ENCODE measurements at regions not wholly inside any gene's neighbourhood (a gene's known extent, or its start where the extent isn't known, plus 50 kb on each side); places are given as distances from the start of the nearest gene placed in this dataset.

DNA sequence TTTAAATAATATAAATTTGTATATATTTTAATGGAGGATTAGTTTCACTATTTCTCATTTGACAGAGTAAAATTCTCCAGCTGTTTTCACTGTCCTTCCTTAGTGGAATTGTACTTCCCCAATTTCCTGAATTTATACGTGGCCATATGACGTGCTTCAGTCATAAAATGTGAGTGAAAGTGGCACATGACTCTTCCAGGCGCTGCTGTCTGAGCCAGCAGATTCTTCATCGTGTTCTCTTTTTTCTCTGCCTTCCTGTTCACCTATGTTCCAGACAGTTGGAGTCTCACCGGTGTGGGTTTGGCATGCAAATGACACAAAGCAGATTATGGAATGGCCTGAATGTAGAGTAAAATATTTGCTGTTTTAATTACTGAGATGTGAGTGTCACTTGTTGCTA lies 684.1 kb downstream of the SEMA5A start:
- H3K4me3 Mint-ChIP-seq: no peak overlapping the region
- CTCF ChIA-PET: no interaction called here
- no peak for DNase-seq
- POLR2A ChIA-PET: no interaction called here
- H3K9me3 Mint-ChIP-seq (ENCODE audit: insufficient read depth): no peaks in the 10 kb centered on the region
- H3K27ac Mint-ChIP-seq: no peak overlapping the region
- ATAC-seq: no peak
- H3K36me3 Mint-ChIP-seq (ENCODE audit: low read depth): no peaks in the 10 kb centered on the region
- H3K4me1 Mint-ChIP-seq (ENCODE audit: low read depth): no peaks in the 10 kb centered on the region
- no peaks in the 10 kb centered on the region for H3K27me3 Mint-ChIP-seq (ENCODE audit: low read depth)

DNA sequence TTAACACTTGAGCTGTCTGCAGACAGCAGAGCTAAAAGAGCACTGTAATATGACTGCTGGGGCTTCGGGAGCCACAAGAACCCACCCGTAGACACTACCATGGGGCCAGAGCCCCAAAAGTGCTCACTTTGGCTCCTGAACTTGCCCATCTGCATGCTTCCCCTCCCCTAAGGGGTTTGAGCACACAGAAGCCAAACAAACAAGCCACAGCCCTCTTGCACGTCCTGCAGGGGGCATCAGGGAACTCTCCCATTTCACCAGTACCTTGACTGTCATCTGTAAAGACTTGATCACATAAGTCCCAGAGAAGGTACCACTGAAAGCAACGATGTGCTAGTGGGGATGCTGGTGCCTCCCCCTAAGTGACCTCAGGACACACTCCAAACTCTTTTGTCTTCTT lies 681.8 kb downstream of the SEMA5A start:
- H3K4me3 Mint-ChIP-seq: no peak overlapping the region
- ATAC-seq: no peak
- no peak for DNase-seq
- H3K27ac Mint-ChIP-seq: no peak overlapping the region
- ChIA-PET POLR2A (no interaction called here), CTCF (no interaction called here)
- H3K36me3 Mint-ChIP-seq (ENCODE audit: low read depth): no peaks in the 10 kb centered on the region
- no peaks in the 10 kb centered on the region for H3K4me1 Mint-ChIP-seq (ENCODE audit: low read depth)
- H3K27me3 Mint-ChIP-seq (ENCODE audit: low read depth): no peaks in the 10 kb centered on the region
- no peaks in the 10 kb centered on the region for H3K9me3 Mint-ChIP-seq (ENCODE audit: insufficient read depth)

GRCh38 chr5:8865266-8865665 lies 680.6 kb downstream of the SEMA5A start:
- DNase-seq (no peak), ATAC-seq (no peak)
- no peak overlapping the region for H3K4me3 Mint-ChIP-seq
- no peaks in the 10 kb centered on the region for H3K36me3 Mint-ChIP-seq (ENCODE audit: low read depth)
- ChIA-PET CTCF (no interaction called here), POLR2A (no interaction called here)
- H3K27me3 Mint-ChIP-seq (ENCODE audit: low read depth): no peaks in the 10 kb centered on the region
- no peaks in the 10 kb centered on the region for H3K4me1 Mint-ChIP-seq (ENCODE audit: low read depth)
- no peaks in the 10 kb centered on the region for H3K9me3 Mint-ChIP-seq (ENCODE audit: insufficient read depth)
- no peak overlapping the region for H3K27ac Mint-ChIP-seq

- POLR2A ChIA-PET: no interaction called here
- H3K4me3 Mint-ChIP-seq: no peak overlapping the region
Observed at GRCh38 chr5:8865686-8866374, 680.0 kb downstream of the SEMA5A start.

DNA sequence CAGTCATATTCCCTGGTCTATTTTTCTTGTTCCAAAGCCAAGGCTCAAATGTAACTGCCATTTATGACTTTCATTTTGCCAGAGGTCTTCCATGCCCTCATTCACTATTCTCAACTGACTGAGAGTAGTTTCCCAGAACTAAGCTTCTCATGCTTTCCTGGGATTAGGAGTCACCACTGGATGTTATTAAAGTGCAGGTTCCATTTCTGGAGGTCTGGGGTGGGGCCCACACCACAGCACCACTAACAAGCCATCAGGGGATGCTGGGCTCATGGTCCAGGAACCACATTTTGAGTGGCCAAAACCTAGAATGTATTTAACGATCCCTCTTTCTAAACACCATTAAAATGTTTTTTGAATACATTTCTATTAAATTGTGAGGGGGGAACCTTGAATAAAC lies 677.6 kb downstream of the SEMA5A start:
- Mint-ChIP-seq H3K36me3 (ENCODE audit: low read depth) (no peaks in the 10 kb centered on the region), H3K9me3 (ENCODE audit: insufficient read depth) (no peaks in the 10 kb centered on the region), H3K27me3 (ENCODE audit: low read depth) (no peaks in the 10 kb centered on the region), H3K4me1 (ENCODE audit: low read depth) (no peaks in the 10 kb centered on the region), H3K4me3 (no peak overlapping the region), H3K27ac (no peak overlapping the region)
- ATAC-seq (no peak), DNase-seq (no peak)
- POLR2A ChIA-PET: no interaction called here
- CTCF ChIA-PET: no interaction called here

More at GRCh38 chr5:8865686-8866374, 680.0 kb downstream of the SEMA5A start:
- Mint-ChIP-seq H3K9me3 (ENCODE audit: insufficient read depth) (no peaks in the 10 kb centered on the region), H3K27ac (no peak overlapping the region), H3K4me1 (ENCODE audit: low read depth) (no peaks in the 10 kb centered on the region), H3K36me3 (ENCODE audit: low read depth) (no peaks in the 10 kb centered on the region), H3K27me3 (ENCODE audit: low read depth) (no peaks in the 10 kb centered on the region)
- ATAC-seq (no peak), DNase-seq (no peak)
- CTCF ChIA-PET: no interaction called here

DNA sequence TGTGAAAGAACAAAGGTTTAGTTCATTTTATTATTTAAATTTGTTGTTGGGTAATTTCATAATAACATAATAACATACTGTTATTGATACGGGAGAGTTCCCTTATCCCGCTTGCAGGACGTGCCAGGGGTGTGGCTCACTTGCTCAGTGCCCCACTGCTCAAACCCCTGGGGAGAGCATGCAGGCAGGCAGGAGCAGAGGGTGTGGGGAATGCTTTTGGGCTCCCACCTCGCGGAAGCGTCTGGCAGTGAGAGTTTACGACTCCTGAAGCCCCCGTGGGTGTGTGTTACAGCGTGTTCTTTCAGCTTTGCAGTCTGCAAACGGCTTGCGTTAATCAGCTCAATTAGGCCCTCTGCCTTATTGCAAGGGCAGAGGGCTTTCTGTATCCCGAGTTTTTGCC lies 675.9 kb downstream of the SEMA5A start:
- no peaks in the 10 kb centered on the region for H3K4me1 Mint-ChIP-seq (ENCODE audit: low read depth)
- H3K9me3 Mint-ChIP-seq (ENCODE audit: insufficient read depth): no peaks in the 10 kb centered on the region
- no peak for DNase-seq
- ATAC-seq: no peak
- H3K27me3 Mint-ChIP-seq (ENCODE audit: low read depth): no peaks in the 10 kb centered on the region
- POLR2A ChIA-PET: no interaction called here
- no peak overlapping the region for H3K4me3 Mint-ChIP-seq
- no peak overlapping the region for H3K27ac Mint-ChIP-seq
- CTCF ChIA-PET: no interaction called here
- H3K36me3 Mint-ChIP-seq (ENCODE audit: low read depth): no peaks in the 10 kb centered on the region

GRCh38 chr5:8870349-8870958 lies 675.4 kb downstream of the SEMA5A start:
- POLR2A ChIA-PET: no interaction called here

GRCh38 chr5:8870959-8871355 lies 674.9 kb downstream of the SEMA5A start:
- Mint-ChIP-seq H3K36me3 (ENCODE audit: low read depth) (no peaks in the 10 kb centered on the region), H3K27ac (no peak overlapping the region), H3K4me3 (no peak overlapping the region), H3K27me3 (ENCODE audit: low read depth) (no peaks in the 10 kb centered on the region), H3K9me3 (ENCODE audit: insufficient read depth) (no peaks in the 10 kb centered on the region), H3K4me1 (ENCODE audit: low read depth) (no peaks in the 10 kb centered on the region)
- CTCF ChIA-PET: no interaction called here
- DNase-seq (no peak), ATAC-seq (no peak)
- POLR2A ChIA-PET: no interaction called here

More at GRCh38 chr5:8870349-8870958, 675.4 kb downstream of the SEMA5A start:
- no peaks in the 10 kb centered on the region for H3K36me3 Mint-ChIP-seq (ENCODE audit: low read depth)
- CTCF ChIA-PET: no interaction called here
- no peak for DNase-seq
- H3K27me3 Mint-ChIP-seq (ENCODE audit: low read depth): no peaks in the 10 kb centered on the region
- H3K4me3 Mint-ChIP-seq: no peak overlapping the region
- no peak overlapping the region for H3K27ac Mint-ChIP-seq
- no peak for ATAC-seq
- H3K4me1 Mint-ChIP-seq (ENCODE audit: low read depth): no peaks in the 10 kb centered on the region
- H3K9me3 Mint-ChIP-seq (ENCODE audit: insufficient read depth): no peaks in the 10 kb centered on the region

DNA sequence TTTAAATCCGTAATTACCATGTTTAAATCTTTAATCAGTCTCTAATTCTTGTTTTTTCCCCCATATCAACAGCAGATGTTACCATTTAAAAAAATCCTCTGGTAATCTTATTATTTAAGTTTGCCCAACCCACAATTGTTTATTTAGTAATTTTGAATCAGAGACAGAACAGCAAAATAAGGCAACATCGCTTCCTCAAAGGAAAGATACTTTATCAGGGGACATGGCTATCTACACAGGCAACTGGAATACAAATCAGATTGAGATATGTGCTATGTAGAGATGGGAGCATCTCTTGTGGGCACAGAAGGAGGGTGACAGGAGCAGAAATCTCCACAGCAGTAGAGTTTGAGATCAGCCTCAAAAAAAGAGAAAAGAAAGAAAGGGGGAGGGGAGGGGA lies 674.4 kb downstream of the SEMA5A start:
- Mint-ChIP-seq H3K4me3 (no peak overlapping the region), H3K9me3 (ENCODE audit: insufficient read depth) (no peaks in the 10 kb centered on the region), H3K4me1 (ENCODE audit: low read depth) (no peaks in the 10 kb centered on the region), H3K36me3 (ENCODE audit: low read depth) (no peaks in the 10 kb centered on the region), H3K27ac (no peak overlapping the region), H3K27me3 (ENCODE audit: low read depth) (no peaks in the 10 kb centered on the region)
- DNase-seq (no peak), ATAC-seq (no peak)
- POLR2A ChIA-PET: no interaction called here
- CTCF ChIA-PET: no interaction called here

DNA sequence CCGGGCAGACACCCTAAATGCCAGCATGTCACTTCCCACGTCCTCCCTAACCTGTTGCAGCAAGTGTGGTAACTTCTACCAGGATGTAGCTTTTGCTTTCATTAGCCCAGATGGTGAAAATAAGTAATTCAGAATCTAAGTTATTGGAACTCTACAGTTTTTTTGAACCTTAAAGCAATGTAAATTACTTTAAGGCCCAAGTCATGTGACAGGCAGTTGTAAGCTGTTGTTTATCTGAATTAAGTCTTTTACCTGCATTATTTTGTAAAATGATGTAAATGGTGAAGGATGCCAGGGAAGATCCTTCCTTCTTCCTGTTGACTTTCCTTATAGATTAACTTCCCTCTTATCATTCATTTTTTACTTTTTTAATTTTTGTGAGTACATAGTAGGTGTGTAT lies 670.2 kb downstream of the SEMA5A start:
- CTCF ChIA-PET: no interaction called here
- POLR2A ChIA-PET: no interaction called here

DNA sequence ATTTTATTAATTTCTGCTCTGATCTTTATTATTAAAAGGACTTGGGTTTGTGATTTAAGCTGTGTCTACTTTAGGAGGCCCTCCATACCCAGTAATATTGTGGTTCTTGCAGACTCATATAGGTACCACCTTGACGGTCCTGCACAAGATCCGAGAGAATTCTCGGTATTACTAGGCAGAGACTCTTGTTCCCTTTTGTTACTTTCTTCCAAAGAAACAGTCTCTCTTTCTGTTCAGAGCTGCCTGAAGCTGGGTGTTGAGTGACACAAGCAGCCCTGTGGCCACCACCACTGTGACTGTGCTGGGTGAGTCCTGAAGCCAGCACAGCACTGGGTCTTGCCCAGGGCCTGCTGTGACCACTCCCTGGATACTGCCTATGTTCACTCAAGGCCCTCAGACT lies 666.6 kb downstream of the SEMA5A start:
- Mint-ChIP-seq H3K4me3 (no peak overlapping the region), H3K4me1 (ENCODE audit: low read depth) (no peaks in the 10 kb centered on the region), H3K27me3 (ENCODE audit: low read depth) (no peaks in the 10 kb centered on the region), H3K36me3 (ENCODE audit: low read depth) (no peaks in the 10 kb centered on the region), H3K27ac (no peak overlapping the region), H3K9me3 (ENCODE audit: insufficient read depth) (peaks cover 5% of the 10 kb centered on the region)
- no peak for ATAC-seq
- DNase-seq: no peak
- ChIA-PET CTCF (no interaction called here), POLR2A (no interaction called here)

More for the DNA sequence above, 670.2 kb downstream of the SEMA5A start:
- no peak overlapping the region for H3K4me3 Mint-ChIP-seq
- no peaks in the 10 kb centered on the region for H3K4me1 Mint-ChIP-seq (ENCODE audit: low read depth)
- H3K27ac Mint-ChIP-seq: no peak overlapping the region
- ATAC-seq (no peak), DNase-seq (no peak)
- peaks cover 5% of the 10 kb centered on the region for H3K9me3 Mint-ChIP-seq (ENCODE audit: insufficient read depth)
- H3K36me3 Mint-ChIP-seq (ENCODE audit: low read depth): no peaks in the 10 kb centered on the region
- H3K27me3 Mint-ChIP-seq (ENCODE audit: low read depth): no peaks in the 10 kb centered on the region

GRCh38 chr5:8884029-8884428 lies 661.8 kb downstream of the SEMA5A start:
- ChIA-PET CTCF (interaction anchor here (0.6 kb wide), 1 partner anchor 169 kb away, joined by 3 read pairs; no protein-coding TSS in a partner anchor), POLR2A (no interaction called here)
- no peaks in the 10 kb centered on the region for H3K4me1 Mint-ChIP-seq (ENCODE audit: low read depth)
- DNase-seq (no peak), ATAC-seq (no peak)
- H3K4me3 Mint-ChIP-seq: no peak overlapping the region
- H3K27me3 Mint-ChIP-seq (ENCODE audit: low read depth): no peaks in the 10 kb centered on the region
- H3K27ac Mint-ChIP-seq: no peak overlapping the region
- H3K9me3 Mint-ChIP-seq (ENCODE audit: insufficient read depth): peaks cover 3% of the 10 kb centered on the region
- H3K36me3 Mint-ChIP-seq (ENCODE audit: low read depth): no peaks in the 10 kb centered on the region

DNA sequence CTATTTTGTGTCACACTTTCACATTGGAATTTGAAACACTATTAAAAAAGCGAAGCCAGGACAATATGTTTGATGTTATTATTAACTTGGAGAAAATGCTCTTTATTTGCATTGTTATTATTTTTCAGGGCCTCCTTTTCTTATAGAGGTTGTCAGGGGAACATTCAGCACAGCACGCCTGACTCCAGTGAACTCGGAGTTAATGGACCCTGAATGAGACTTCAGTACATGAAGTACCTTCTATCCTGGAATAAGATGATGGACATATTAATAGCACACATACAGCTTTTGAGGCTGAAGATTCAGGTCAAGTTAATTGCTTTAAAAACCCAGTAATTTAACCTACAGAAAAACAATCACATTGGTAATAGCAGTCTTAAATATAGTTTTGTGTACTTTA lies 652.9 kb downstream of the SEMA5A start:
- Mint-ChIP-seq H3K4me1 (ENCODE audit: low read depth) (no peaks in the 10 kb centered on the region), H3K27me3 (ENCODE audit: low read depth) (no peaks in the 10 kb centered on the region), H3K36me3 (ENCODE audit: low read depth) (no peaks in the 10 kb centered on the region), H3K4me3 (no peak overlapping the region), H3K27ac (no peak overlapping the region), H3K9me3 (ENCODE audit: insufficient read depth) (no peaks in the 10 kb centered on the region)
- ChIA-PET CTCF (no interaction called here), POLR2A (no interaction called here)
- DNase-seq (no peak), ATAC-seq (no peak)

Measured in activated CD8-positive, alpha-beta T cell treated with anti-CD3 and anti-CD28 coated beads, Interleukin-2, amount 10 ng/mL, durations not matched to agents 7 days and 5 days (primary cell).